H9 (cell line): ENCODE measurements at regions not wholly inside any gene's neighbourhood (a gene's known extent, or its start where the extent isn't known, plus 50 kb on each side); places are given as distances from the start of the nearest gene placed in this dataset.

Source experiments
- DNase-seq: peaks from one replicate; pipeline ENCODE4 v3.0.0-alpha.2; 2017
- H2AFZ ChIP-seq: one replicate; pipeline ENCODE4 v1.6.1; 2013; ENCODE audit warnings: mild to moderate bottlenecking, low read length, control low read depth, moderate library complexity
- H2AK5ac ChIP-seq: 2 replicates; pipeline ENCODE4 v1.6.1; 2013; ENCODE audit warnings: low read length, control low read depth, mixed read lengths; ENCODE audit not compliant: insufficient read length
- H2BK120ac ChIP-seq: one replicate; pipeline ENCODE4 v1.6.1; 2013; ENCODE audit warnings: low read depth, mild to moderate bottlenecking, low read length, control low read depth, inconsistent platforms; ENCODE audit not compliant: poor library complexity, severe bottlenecking
- H2BK12ac ChIP-seq: 2 replicates; pipeline ENCODE4 v1.6.1; 2013; ENCODE audit warnings: low read length, control low read depth, mixed read lengths, low read depth; ENCODE audit not compliant: insufficient read length
- H2BK15ac ChIP-seq: 2 replicates; pipeline ENCODE4 v1.6.1; 2013; ENCODE audit warnings: low read depth, low read length, control low read depth
- H2BK20ac ChIP-seq: one replicate; pipeline ENCODE4 v1.6.1; 2013; ENCODE audit warnings: low read depth, mild to moderate bottlenecking, low read length, control low read depth, inconsistent platforms; ENCODE audit not compliant: poor library complexity, severe bottlenecking
- H2BK5ac ChIP-seq: 2 replicates; pipeline ENCODE4 v1.6.1; 2013; ENCODE audit warnings: low read length, control low read depth, mixed read lengths; ENCODE audit not compliant: insufficient read length
- H3K14ac ChIP-seq: 2 replicates; pipeline ENCODE4 v1.6.1; 2013; ENCODE audit warnings: low read length, control low read depth; ENCODE audit not compliant: insufficient read depth
- H3K18ac ChIP-seq: 2 replicates; pipeline ENCODE4 v1.6.1; 2013; ENCODE audit warnings: low read depth, mild to moderate bottlenecking, mixed read lengths, low read length, control low read depth; ENCODE audit not compliant: insufficient read length
- H3K23ac ChIP-seq: 2 replicates; pipeline ENCODE4 v1.6.1; 2013; ENCODE audit warnings: low read length, control low read depth, mixed read lengths, low read depth; ENCODE audit not compliant: insufficient read length
- H3K23me2 ChIP-seq: 2 replicates; pipeline ENCODE4 v1.6.1; 2013; ENCODE audit warnings: low read depth, mild to moderate bottlenecking, mixed read lengths, low read length, control low read depth; ENCODE audit not compliant: insufficient read length, poor library complexity, severe bottlenecking
- H3K27ac ChIP-seq: 2 replicates; pipeline ENCODE4 v1.5.1; 2013; ENCODE audit warnings: low read length, control low read depth, mixed read lengths, low read depth; ENCODE audit not compliant: insufficient read length
- H3K27me3 ChIP-seq: 2 replicates; pipeline ENCODE4 v1.6.1; 2013; ENCODE audit warnings: low read length, control low read depth, inconsistent platforms; ENCODE audit not compliant: insufficient read depth
- H3K4ac ChIP-seq: 2 replicates; pipeline ENCODE4 v1.6.1; 2013; ENCODE audit warnings: low read depth, mild to moderate bottlenecking, control low read depth, inconsistent platforms, low read length, moderate library complexity
- H3K4me1 ChIP-seq: 2 replicates; pipeline ENCODE4 v1.6.1; 2013; ENCODE audit warnings: low read length, control low read depth, inconsistent platforms; ENCODE audit not compliant: insufficient read depth
- H3K4me2 ChIP-seq: 2 replicates; pipeline ENCODE4 v1.6.1; 2013; ENCODE audit warnings: low read length, control low read depth, mixed read lengths; ENCODE audit not compliant: insufficient read length, insufficient read depth
- H3K56ac ChIP-seq: 2 replicates; pipeline ENCODE4 v1.6.1; 2013; ENCODE audit warnings: low read depth, mild to moderate bottlenecking, mixed read lengths, low read length, control low read depth; ENCODE audit not compliant: insufficient read length
- H3K79me1 ChIP-seq: 2 replicates; pipeline ENCODE4 v1.6.1; 2013; ENCODE audit warnings: low read depth, mild to moderate bottlenecking, moderate library complexity, low read length, control low read depth, inconsistent platforms; ENCODE audit not compliant: insufficient read depth, poor library complexity, severe bottlenecking
- H3K79me2 ChIP-seq: 2 replicates; pipeline ENCODE4 v1.6.1; 2013; ENCODE audit warnings: low read length, control low read depth, inconsistent platforms; ENCODE audit not compliant: insufficient read depth
- H3K9ac ChIP-seq: 2 replicates; pipeline ENCODE4 v1.6.1; 2013; ENCODE audit warnings: low read length, control low read depth, mixed read lengths; ENCODE audit not compliant: insufficient read length; ENCODE audit errors: extremely low read depth
- H3K9me3 ChIP-seq: one replicate; pipeline ENCODE4 v1.6.1; 2013; ENCODE audit warnings: low read depth, low read length, inconsistent platforms; ENCODE audit not compliant: control insufficient read depth
- H3T11ph ChIP-seq: one replicate; pipeline ENCODE4 v1.6.1; 2013; ENCODE audit warnings: mild to moderate bottlenecking, low read length, control low read depth, inconsistent platforms
- H4K20me1 ChIP-seq: one replicate; pipeline ENCODE4 v1.6.1; 2013; ENCODE audit not compliant: control insufficient read depth, insufficient read length, insufficient read depth
- H4K5ac ChIP-seq: 2 replicates; pipeline ENCODE4 v1.6.1; 2013; ENCODE audit warnings: low read depth, mild to moderate bottlenecking, mixed read lengths, low read length, control low read depth; ENCODE audit not compliant: insufficient read length
- H4K8ac ChIP-seq: replicated peaks from 2 replicates; pipeline ENCODE4 v1.6.1; 2013; ENCODE audit warnings: low read length, control low read depth, mixed read lengths, low read depth; ENCODE audit not compliant: insufficient read length
- H4K91ac ChIP-seq: 2 replicates; pipeline ENCODE4 v1.6.1; 2013; ENCODE audit warnings: low read depth, mild to moderate bottlenecking, moderate library complexity, mixed read lengths, low read length, control low read depth; ENCODE audit not compliant: insufficient read length
- H3K27ac Mint-ChIP-seq, 3 experiments: 2 replicates in 2 of 3; 3 replicates in 1 of 3; pipeline ENCODE4 v1.8.0; 2020 to 2021; ENCODE audit warnings: mixed read lengths in 3 of 3, mild to moderate bottlenecking in 1 of 3, moderate library complexity in 1 of 3
- H3K27me3 Mint-ChIP-seq: 2 replicates; pipeline ENCODE4 v1.8.0; 2021; ENCODE audit warnings: low read depth, mild to moderate bottlenecking, moderate library complexity, mixed read lengths
- H3K36me3 Mint-ChIP-seq, 3 experiments: 2 replicates in 2 of 3; 3 replicates in 1 of 3; pipeline ENCODE4 v1.8.0; 2020 to 2021; ENCODE audit warnings: low read depth in 3 of 3, mixed read lengths in 3 of 3; ENCODE audit not compliant: insufficient read depth in 1 of 3
- H3K4me1 Mint-ChIP-seq, 2 experiments: 2 replicates each; pipeline ENCODE4 v1.8.0; 2020; ENCODE audit warnings: mixed read lengths in 2 of 2
- H3K4me3 Mint-ChIP-seq, 2 experiments: 2 replicates in 1 of 2; 3 replicates in 1 of 2; pipeline ENCODE4 v1.8.0; 2020 to 2021; ENCODE audit warnings: mild to moderate bottlenecking in 2 of 2, mixed read lengths in 2 of 2, moderate library complexity in 1 of 2
- H3K9me3 Mint-ChIP-seq, 2 experiments: 2 replicates in 1 of 2; 3 replicates in 1 of 2; pipeline ENCODE4 v1.8.0; 2020; ENCODE audit warnings: mild to moderate bottlenecking in 2 of 2, mixed read lengths in 2 of 2, moderate library complexity in 1 of 2
- CTCF ChIP-seq: fragments of 200-600 bp; sonication (generic); conservative IDR thresholded peaks from 3 replicates; pipeline ENCODE4 v1.8.0; 2021; ENCODE audit warnings: antibody characterized with exemption, mild to moderate bottlenecking
- WGBS: extraction: QIAGEN DNeasy Blood & Tissue Kit; methylation state at CpG from one replicate; pipeline ENCODE4 v1.1.7; 2013; ENCODE audit warnings: missing lambda C conversion rate, low lambda C conversion rate, mixed read lengths; ENCODE audit not compliant: insufficient read length; ENCODE audit errors: extremely low coverage; 5-methylcytosine and 5-hydroxymethylcytosine counted together

GRCh38 chr16:26598061-26598460 is 468.7 kb upstream of the C16orf82 start:
- Histone ChIP-seq H2AFZ (no peak overlapping the region), H3K4ac (no peak overlapping the region), H3K9ac (no peak overlapping the region), H3K4me1 (peaks cover 10% of the 10 kb centered on the region; the same call in 1 of the 2 replicates), H3K23me2 (no peaks in the 10 kb centered on the region), H3K27ac (no peak overlapping the region), H2BK15ac (no peak overlapping the region), H4K5ac (peak overlapping the region; percentile 43), H3K56ac (no peak overlapping the region), H2BK20ac (no peak overlapping the region), H3K27me3 (no peaks in the 10 kb centered on the region), H2BK5ac (no peak overlapping the region), H3K79me2 (no peaks in the 10 kb centered on the region), H4K20me1 (no peaks in the 10 kb centered on the region), H3K23ac (no peak overlapping the region), H3K9me3 (no peaks in the 10 kb centered on the region), H4K91ac (no peak overlapping the region), H3T11ph (no peak overlapping the region), H3K14ac (no peak overlapping the region), H2AK5ac (no peak overlapping the region), H3K4me2 (no peak overlapping the region), H3K79me1 (no peaks in the 10 kb centered on the region), H2BK120ac (no peak overlapping the region), H2BK12ac (peak overlapping the region; percentile 57), H3K18ac (no peak overlapping the region), H4K8ac (no peak overlapping the region)
- Mint-ChIP-seq H3K36me3 (peaks cover 0 to 3% (median 0%) of the 10 kb centered on the region in 3 experiments; a peak in 1 of 7 replicates), H3K4me3 (no peak overlapping the region), H3K27me3 (no peaks in the 10 kb centered on the region; the same call in none of the 2 replicates), H3K27ac (peak overlapping the region in 2 of 3 experiments; percentile 5 to 30; a peak in 3 of 7 replicates), H3K4me1 (peaks cover 33 to 34% of the 10 kb centered on the region in 2 experiments), H3K9me3 (no peaks in the 10 kb centered on the region)
- no peak for TF ChIP-seq CTCF
- DNase-seq: no peak
- WGBS: no CpG with 5 or more reads among the region's 5 CpGs
